Natural killer cell (primary cell): ENCODE measurements at regions not wholly inside any gene's neighbourhood (a gene's known extent, or its start where the extent isn't known, plus 50 kb on each side); places are given as distances from the start of the nearest gene placed in this dataset.
"Not testable (repeated sequence)": the region's sequence is repeated elsewhere in the genome, so short reads cannot be mapped to it uniquely, and the experiment has no call there.

Source experiments
- ATAC-seq, 3 donors: fragments of 150-1000 bp in 2 of 3; fragments of 200-7000 bp in 1 of 3; cut with Tn5 transposase; 1 replicate in 1 of 3; 2 replicates in 2 of 3; pipeline ENCODE4 v1.10.0; 2021; ENCODE audit warnings: mild to moderate bottlenecking in 2 of 3, moderate library complexity in 2 of 3
- DNase-seq, 2 donors: peaks; one replicate each; pipeline versions ENCODE4 v3.0.0 to v3.0.0-alpha.2; 2013 to 2021; ENCODE audit warnings: mixed read lengths in 1 of 2
- H3K27ac ChIP-seq: one replicate; pipeline ENCODE4 v1.5.1; 2013; ENCODE audit warnings: mild to moderate bottlenecking, low read length
- H3K27me3 ChIP-seq: one replicate; pipeline ENCODE4 v1.6.1; 2013; ENCODE audit warnings: low read length; ENCODE audit not compliant: control insufficient read depth, insufficient read depth
- H3K36me3 ChIP-seq: one replicate; pipeline ENCODE4 v1.6.1; 2013; ENCODE audit warnings: low read length; ENCODE audit not compliant: control insufficient read depth, insufficient read depth
- H3K4me1 ChIP-seq: one replicate; pipeline ENCODE4 v1.6.1; 2013; ENCODE audit warnings: low read length; ENCODE audit not compliant: control insufficient read depth, insufficient read depth
- H3K4me3 ChIP-seq: one replicate; pipeline ENCODE4 v1.5.1; 2013; ENCODE audit warnings: low read length
- H3K9me3 ChIP-seq: one replicate; pipeline ENCODE4 v1.6.1; 2013; ENCODE audit warnings: low read length; ENCODE audit not compliant: control insufficient read depth, insufficient read depth
- H3K27ac Mint-ChIP-seq, 2 donors: one replicate each; pipeline ENCODE4 v1.8.0; 2022; ENCODE audit warnings: mild to moderate bottlenecking in 2 of 2, mixed read lengths in 2 of 2, moderate library complexity in 1 of 2
- H3K27me3 Mint-ChIP-seq, 2 donors: one replicate each; pipeline ENCODE4 v1.8.0; 2022; ENCODE audit warnings: low read depth in 2 of 2, mixed read lengths in 2 of 2
- H3K36me3 Mint-ChIP-seq: one replicate; pipeline ENCODE4 v1.8.0; 2022; ENCODE audit warnings: mixed read lengths
- H3K4me1 Mint-ChIP-seq, 2 donors: one replicate each; pipeline ENCODE4 v1.8.0; 2022; ENCODE audit warnings: mixed read lengths in 2 of 2
- H3K4me3 Mint-ChIP-seq: one replicate; pipeline ENCODE4 v1.8.0; 2022; ENCODE audit warnings: mild to moderate bottlenecking, moderate library complexity, mixed read lengths
- H3K9me3 Mint-ChIP-seq, 2 donors: one replicate each; pipeline ENCODE4 v1.8.0; 2022; ENCODE audit warnings: mixed read lengths in 2 of 2
- CTCF ChIP-seq: fragments of 200-600 bp; IDR thresholded peaks from one replicate; pipeline ENCODE4 v1.8.0; 2022; ENCODE audit warnings: antibody characterized with exemption
- WGBS: methylation state at CpG from one replicate; pipeline ENCODE4 v1.1.7; 2013; ENCODE audit warnings: missing lambda C conversion rate; ENCODE audit not compliant: insufficient coverage; 5-methylcytosine and 5-hydroxymethylcytosine counted together
- intact Hi-C: fragments of 100-400 bp; cut with micrococcal nuclease; formaldehyde crosslinking; loops from one replicate; pipeline ENCODE4 v1.14.2; 2022

- Mint-ChIP-seq H3K4me1 (no peaks in the 10 kb centered on the region), H3K9me3 (no peaks in the 10 kb centered on the region), H3K27ac (no peak overlapping the region), H3K4me3 (no peak overlapping the region), H3K27me3 (peaks cover 0 to 6% of the 10 kb centered on the region in 2 donors), H3K36me3 (no peaks in the 10 kb centered on the region)
- 92% methylated on average over 9 of the region's 9 CpGs for WGBS
- no peak for TF ChIP-seq CTCF
- H3K27me3 ChIP-seq: no peaks in the 10 kb centered on the region
- no peaks in the 10 kb centered on the region for H3K9me3 ChIP-seq
- no peaks in the 10 kb centered on the region for H3K4me1 ChIP-seq
- no peak overlapping the region for H3K27ac ChIP-seq
- intact Hi-C loops: no loop called here
- ATAC-seq (no peak), DNase-seq (no peak)
- no peaks in the 10 kb centered on the region for H3K36me3 ChIP-seq
- H3K4me3 ChIP-seq: no peak overlapping the region
Measured at GRCh38 chr13:100764937-100765336, 90.3 kb upstream of the TMTC4 start.

- H3K27ac ChIP-seq, H3K27me3 ChIP-seq, H3K4me1 ChIP-seq, intact Hi-C loops, H3K36me3 ChIP-seq, H3K9me3 ChIP-seq, H3K27ac Mint-ChIP-seq, H3K4me3 ChIP-seq, ATAC-seq, DNase-seq, H3K36me3 Mint-ChIP-seq, H3K4me1 Mint-ChIP-seq, H3K4me3 Mint-ChIP-seq, H3K9me3 Mint-ChIP-seq: not testable (repeated sequence)
- WGBS: 95% methylated on average over 8 of the region's 22 CpGs
- H3K27me3 Mint-ChIP-seq: peaks cover 9 to 14% of the 10 kb centered on the region in 2 donors
Measured at GRCh38 chr13:100762126-100762525, 87.5 kb upstream of the TMTC4 start.

GRCh38 chr13:100755891-100756290 lies 81.3 kb upstream of the TMTC4 start:
- Mint-ChIP-seq H3K9me3 (no peaks in the 10 kb centered on the region), H3K4me1 (no peaks in the 10 kb centered on the region), H3K27ac (no peak overlapping the region), H3K27me3 (peaks cover 14 to 18% of the 10 kb centered on the region in 2 donors), H3K4me3 (no peak overlapping the region), H3K36me3 (no peaks in the 10 kb centered on the region)
- Histone ChIP-seq H3K36me3 (no peaks in the 10 kb centered on the region), H3K27ac (no peak overlapping the region), H3K4me1 (no peaks in the 10 kb centered on the region), H3K27me3 (no peaks in the 10 kb centered on the region), H3K4me3 (no peak overlapping the region), H3K9me3 (no peaks in the 10 kb centered on the region)
- no peak for TF ChIP-seq CTCF
- intact Hi-C loops: no loop called here
- WGBS: no CpG with 5 or more reads among the region's 1 CpG
- DNase-seq (no peak), ATAC-seq (no peak)

- Histone ChIP-seq H3K27ac (no peak overlapping the region), H3K36me3 (no peaks in the 10 kb centered on the region), H3K4me1 (no peaks in the 10 kb centered on the region), H3K27me3 (no peaks in the 10 kb centered on the region), H3K9me3 (no peaks in the 10 kb centered on the region), H3K4me3 (no peak overlapping the region)
- H3K4me1 Mint-ChIP-seq: no peaks in the 10 kb centered on the region
- no peaks in the 10 kb centered on the region for H3K9me3 Mint-ChIP-seq
- H3K27me3 Mint-ChIP-seq: peaks cover 14 to 18% of the 10 kb centered on the region in 2 donors
- 91% methylated on average over 5 of the region's 5 CpGs for WGBS
- H3K27ac Mint-ChIP-seq: no peak overlapping the region
- no peaks in the 10 kb centered on the region for H3K36me3 Mint-ChIP-seq
- ATAC-seq (no peak), DNase-seq (no peak)
- TF ChIP-seq CTCF: no peak
- no peak overlapping the region for H3K4me3 Mint-ChIP-seq
- intact Hi-C loops: no loop called here
Measured at GRCh38 chr13:100754459-100754858, 79.9 kb upstream of the TMTC4 start.
